ENCODE measurements at regions not wholly inside any gene's neighbourhood (a gene's known extent, or its start where the extent isn't known, plus 50 kb on each side); places are given as distances from the start of the nearest gene placed in this dataset.
"Not testable (repeated sequence)": the region's sequence is repeated elsewhere in the genome, so short reads cannot be mapped to it uniquely, and the experiment has no call there.

- TF ChIP-seq POLR2A (IDR thresholded peaks at IDR 0.05; ENCODE audit: low read depth, low read length) (no peak), POU2F2 (IDR thresholded peaks at IDR 0.05; ENCODE audit: low read depth, low read length) (no peak), PAX5 (IDR thresholded peaks at IDR 0.05; ENCODE audit: insufficient read depth, low read length, severe bottlenecking) (no peak), POLR2AphosphoS5 (IDR thresholded peaks at IDR 0.05; ENCODE audit: low read depth, low read length) (no peak), TAF1 (IDR thresholded peaks at IDR 0.05; ENCODE audit: low read depth, low read length) (no peak), SPI1 (IDR thresholded peaks at IDR 0.05; ENCODE audit: low read depth, low read length) (no peak)
- DNase-seq (ENCODE audit: insufficient read length, low spot score) (no peak), FAIRE-seq (no peak)
These were observed 1588.9 kb upstream of the PRMT6 start for GRCh38 chr1:105467549-105467948.

GRCh38 chr1:105470541-105470940 is 1585.9 kb upstream of the PRMT6 start:
- not testable (repeated sequence) for FAIRE-seq; DNase-seq (ENCODE audit: insufficient read length, low spot score)

- FAIRE-seq (no peak), DNase-seq (ENCODE audit: insufficient read length, low spot score) (no peak)
- TF ChIP-seq TAF1 (IDR thresholded peaks at IDR 0.05; ENCODE audit: low read depth, low read length) (no peak), POLR2A (IDR thresholded peaks at IDR 0.05; ENCODE audit: low read depth, low read length) (no peak), POU2F2 (IDR thresholded peaks at IDR 0.05; ENCODE audit: low read depth, low read length) (no peak)
These were observed 1573.0 kb upstream of the PRMT6 start for GRCh38 chr1:105483436-105483835.

GRCh38 chr1:105485207-105485606 is 1571.3 kb upstream of the PRMT6 start:
- DNase-seq (ENCODE audit: insufficient read length, low spot score) = no peak
- TF ChIP-seq TAF1 (IDR thresholded peaks at IDR 0.05; ENCODE audit: low read depth, low read length) (no peak), POLR2AphosphoS5 (IDR thresholded peaks at IDR 0.05; ENCODE audit: low read depth, low read length) (no peak), POLR2A (IDR thresholded peaks at IDR 0.05; ENCODE audit: low read depth, low read length) (no peak), SPI1 (IDR thresholded peaks at IDR 0.05; ENCODE audit: low read depth, low read length) (no peak), POU2F2 (IDR thresholded peaks at IDR 0.05; ENCODE audit: low read depth, low read length) (no peak), PAX5 (IDR thresholded peaks at IDR 0.05; ENCODE audit: insufficient read depth, low read length, severe bottlenecking) (no peak)
- FAIRE-seq = no peak

GRCh38 chr1:105492921-105493320 is 1563.6 kb upstream of the PRMT6 start:
- TF ChIP-seq SPI1 (IDR thresholded peaks at IDR 0.05; ENCODE audit: low read depth, low read length) = no peak
- DNase-seq (ENCODE audit: insufficient read length, low spot score) = no peak
- FAIRE-seq = no peak

GRCh38 chr1:105516068-105516467 is 1540.4 kb upstream of the PRMT6 start:
- DNase-seq (ENCODE audit: insufficient read length, low spot score) (no peak), FAIRE-seq (no peak)
- TF ChIP-seq SPI1 (IDR thresholded peaks at IDR 0.05; ENCODE audit: low read depth, low read length) (no peak), POLR2A (IDR thresholded peaks at IDR 0.05; ENCODE audit: low read depth, low read length) (no peak), POU2F2 (IDR thresholded peaks at IDR 0.05; ENCODE audit: low read depth, low read length) (no peak), POLR2AphosphoS5 (IDR thresholded peaks at IDR 0.05; ENCODE audit: low read depth, low read length) (no peak), TAF1 (IDR thresholded peaks at IDR 0.05; ENCODE audit: low read depth, low read length) (no peak), PAX5 (IDR thresholded peaks at IDR 0.05; ENCODE audit: insufficient read depth, low read length, severe bottlenecking) (no peak)

GRCh38 chr1:105533996-105534395 is 1522.5 kb upstream of the PRMT6 start:
- TF ChIP-seq POU2F2 (IDR thresholded peaks at IDR 0.05; ENCODE audit: low read depth, low read length) = no peak
- no peak for TF ChIP-seq PAX5 (IDR thresholded peaks at IDR 0.05; ENCODE audit: insufficient read depth, low read length, severe bottlenecking)
- TF ChIP-seq POLR2AphosphoS5 (IDR thresholded peaks at IDR 0.05; ENCODE audit: low read depth, low read length) = no peak
- no peak for TF ChIP-seq TAF1 (IDR thresholded peaks at IDR 0.05; ENCODE audit: low read depth, low read length)
- no peak for TF ChIP-seq SPI1 (IDR thresholded peaks at IDR 0.05; ENCODE audit: low read depth, low read length)
- TF ChIP-seq POLR2A (IDR thresholded peaks at IDR 0.05; ENCODE audit: low read depth, low read length) = no peak
- no peak for DNase-seq (ENCODE audit: insufficient read length, low spot score)
- FAIRE-seq = no peak

- no peak for TF ChIP-seq TAF1 (IDR thresholded peaks at IDR 0.05; ENCODE audit: low read depth, low read length)
- TF ChIP-seq PAX5 (IDR thresholded peaks at IDR 0.05; ENCODE audit: insufficient read depth, low read length, severe bottlenecking) = no peak
- TF ChIP-seq POU2F2 (IDR thresholded peaks at IDR 0.05; ENCODE audit: low read depth, low read length) = no peak
- no peak for TF ChIP-seq SPI1 (IDR thresholded peaks at IDR 0.05; ENCODE audit: low read depth, low read length)
- TF ChIP-seq POLR2A (IDR thresholded peaks at IDR 0.05; ENCODE audit: low read depth, low read length) = no peak
- no peak for TF ChIP-seq POLR2AphosphoS5 (IDR thresholded peaks at IDR 0.05; ENCODE audit: low read depth, low read length)
- no peak for DNase-seq (ENCODE audit: insufficient read length, low spot score)
- no peak for FAIRE-seq
These were observed 1512.0 kb upstream of the PRMT6 start for GRCh38 chr1:105544475-105544874.

- no peak for DNase-seq (ENCODE audit: insufficient read length, low spot score)
- no peak for FAIRE-seq
- TF ChIP-seq POU2F2 (IDR thresholded peaks at IDR 0.05; ENCODE audit: low read depth, low read length) (no peak), PAX5 (IDR thresholded peaks at IDR 0.05; ENCODE audit: insufficient read depth, low read length, severe bottlenecking) (no peak), TAF1 (IDR thresholded peaks at IDR 0.05; ENCODE audit: low read depth, low read length) (no peak), POLR2AphosphoS5 (IDR thresholded peaks at IDR 0.05; ENCODE audit: low read depth, low read length) (no peak), SPI1 (IDR thresholded peaks at IDR 0.05; ENCODE audit: low read depth, low read length) (no peak), POLR2A (IDR thresholded peaks at IDR 0.05; ENCODE audit: low read depth, low read length) (no peak)
These were observed 1500.2 kb upstream of the PRMT6 start for GRCh38 chr1:105556266-105556665.

GRCh38 chr1:105558023-105558422 is 1498.5 kb upstream of the PRMT6 start:
- FAIRE-seq = no peak
- no peak for DNase-seq (ENCODE audit: insufficient read length, low spot score)
- TF ChIP-seq TAF1 (IDR thresholded peaks at IDR 0.05; ENCODE audit: low read depth, low read length) (no peak), PAX5 (IDR thresholded peaks at IDR 0.05; ENCODE audit: insufficient read depth, low read length, severe bottlenecking) (no peak), POLR2AphosphoS5 (IDR thresholded peaks at IDR 0.05; ENCODE audit: low read depth, low read length) (no peak), POU2F2 (IDR thresholded peaks at IDR 0.05; ENCODE audit: low read depth, low read length) (no peak), SPI1 (IDR thresholded peaks at IDR 0.05; ENCODE audit: low read depth, low read length) (no peak), POLR2A (IDR thresholded peaks at IDR 0.05; ENCODE audit: low read depth, low read length) (no peak)

- FAIRE-seq = no peak
- TF ChIP-seq PAX5 (IDR thresholded peaks at IDR 0.05; ENCODE audit: insufficient read depth, low read length, severe bottlenecking) (no peak), POLR2AphosphoS5 (IDR thresholded peaks at IDR 0.05; ENCODE audit: low read depth, low read length) (no peak), SPI1 (IDR thresholded peaks at IDR 0.05; ENCODE audit: low read depth, low read length) (no peak), TAF1 (IDR thresholded peaks at IDR 0.05; ENCODE audit: low read depth, low read length) (no peak), POU2F2 (IDR thresholded peaks at IDR 0.05; ENCODE audit: low read depth, low read length) (no peak), POLR2A (IDR thresholded peaks at IDR 0.05; ENCODE audit: low read depth, low read length) (no peak)
These were observed 1491.5 kb upstream of the PRMT6 start for GRCh38 chr1:105565006-105565405.

More at GRCh38 chr1:105565006-105565405, 1491.5 kb upstream of the PRMT6 start:
- no peak for DNase-seq (ENCODE audit: insufficient read length, low spot score)
